HL-60 (cell line): ENCODE measurements at regions not wholly inside any gene's neighbourhood (a gene's known extent, or its start where the extent isn't known, plus 50 kb on each side); places are given as distances from the start of the nearest gene placed in this dataset.

ENCODE experiments used
- DNase-seq, 2 experiments: peaks; one replicate each; pipeline ENCODE4 v3.0.0-alpha.2; 2010 to 2020; ENCODE audit warnings: low read depth in 1 of 2, low spot score in 1 of 2
- H3K27ac ChIP-seq: fragments of 250-450 bp; sonication (Bioruptor Pico); replicated peaks from 2 replicates; pipeline ENCODE4 v1.5.1; 2020; ENCODE audit warnings: mild to moderate bottlenecking, moderate library complexity
- H3K27me3 ChIP-seq: fragments of 250-450 bp; sonication (Bioruptor Pico); 2 replicates; pipeline ENCODE4 v1.5.1; 2021; ENCODE audit warnings: mild to moderate bottlenecking, moderate library complexity; ENCODE audit not compliant: insufficient read depth, poor library complexity, severe bottlenecking
- H3K4me3 ChIP-seq: replicated peaks from 2 replicates; pipeline ENCODE4 v1.5.1; 2011; ENCODE audit warnings: mild to moderate bottlenecking, control low read depth, low read length; ENCODE audit not compliant: insufficient read depth
- CTCF ChIP-seq: IDR thresholded peaks from one replicate; pipeline ENCODE4 v1.5.1; 2011; ENCODE audit warnings: low read length, control low read depth, inconsistent platforms; ENCODE audit not compliant: insufficient read depth
- GABPA ChIP-seq: IDR thresholded peaks from 2 replicates; pipeline ENCODE4 v1.6.1; 2012; ENCODE audit warnings: low read depth
- POLR2AphosphoS5 ChIP-seq: IDR thresholded peaks from 2 replicates; pipeline ENCODE4 v1.6.1; 2012; ENCODE audit warnings: low read depth
- REST ChIP-seq: IDR thresholded peaks from 2 replicates; pipeline ENCODE4 v1.6.1; 2012; ENCODE audit warnings: low read depth; ENCODE audit not compliant: insufficient replicate concordance
- SPI1 ChIP-seq: IDR thresholded peaks from 2 replicates; pipeline ENCODE4 v1.6.1; 2012; ENCODE audit warnings: low read depth, mild to moderate bottlenecking, borderline replicate concordance

- Histone ChIP-seq H3K27me3 (no peaks in the 10 kb centered on the region), H3K27ac (no peak overlapping the region; the same call in 1 of the 2 replicates)
Measured at GRCh38 chr17:77462553-77463497, 322.1 kb downstream of the SEC14L1 start.

GRCh38 chr17:77464988-77465357 lies 324.2 kb downstream of the SEC14L1 start:
- H3K4me3 ChIP-seq, result peak overlapping the region; percentile 23
- no peak for DNase-seq
- TF ChIP-seq CTCF, result no peak
- TF ChIP-seq REST, result no peak
- TF ChIP-seq GABPA, result no peak
- no peak for TF ChIP-seq SPI1
- TF ChIP-seq POLR2AphosphoS5, result no peak
- no peaks in the 10 kb centered on the region for H3K27me3 ChIP-seq
- H3K27ac ChIP-seq, result peak overlapping the region; percentile 93

More at GRCh38 chr17:77462553-77463497, 322.1 kb downstream of the SEC14L1 start:
- no peak overlapping the region for H3K4me3 ChIP-seq
- TF ChIP-seq SPI1, result no peak
- TF ChIP-seq GABPA, result no peak
- TF ChIP-seq POLR2AphosphoS5, result no peak
- no peak for TF ChIP-seq REST
- no peak for TF ChIP-seq CTCF
- DNase-seq, result no peak

GRCh38 chr17:77465358-77466041 lies 324.7 kb downstream of the SEC14L1 start:
- no peaks in the 10 kb centered on the region for H3K27me3 ChIP-seq
- peak overlapping the region; percentile 93 for H3K27ac ChIP-seq
- H3K4me3 ChIP-seq, result peak overlapping the region; percentile 23
- DNase-seq, result peak; percentile 91 to 99
- TF ChIP-seq REST, result no peak
- no peak for TF ChIP-seq CTCF
- peak; percentile 100 for TF ChIP-seq SPI1
- no peak for TF ChIP-seq GABPA
- TF ChIP-seq POLR2AphosphoS5, result peak; percentile 68
